Body of pancreas (tissue), 4 donors: ENCODE measurements at regions not wholly inside any gene's neighbourhood (a gene's known extent, or its start where the extent isn't known, plus 50 kb on each side); places are given as distances from the start of the nearest gene placed in this dataset.
"Not testable (repeated sequence)": the region's sequence is repeated elsewhere in the genome, so short reads cannot be mapped to it uniquely, and the experiment has no call there.

Experiments used
- ATAC-seq: fragments of 150-250 bp; one replicate; pipeline ENCODE4 v1.9.1; 2016
- DNase-seq, 4 donors: peaks; one replicate each; pipeline ENCODE4 v3.0.0-alpha.2; 2019
- H3K27ac ChIP-seq, 4 donors: fragments of 200-600 bp; sonication (generic); 1 replicate in 3 of 4; 2 replicates in 1 of 4; pipeline versions ENCODE4 v1.5.1 to v1.6.1; 2016 to 2019; ENCODE audit warnings: mild to moderate bottlenecking in 1 of 4, mixed read lengths in 1 of 4, moderate library complexity in 1 of 4
- H3K27me3 ChIP-seq, 2 donors: fragments of 200-600 bp; sonication (generic); one replicate each; pipeline ENCODE4 v1.6.0; 2016; ENCODE audit warnings: mild to moderate bottlenecking in 1 of 2
- H3K36me3 ChIP-seq, 2 donors: fragments of 200-600 bp; sonication (generic); replicated peaks in 1 of 2; 2 replicates each; pipeline ENCODE4 v1.5.1; 2016; ENCODE audit warnings: low read depth in 2 of 2; ENCODE audit not compliant: insufficient read depth in 1 of 2
- H3K4me1 ChIP-seq: fragments of 200-600 bp; sonication (generic); one replicate; pipeline ENCODE4 v1.6.0; 2016
- H3K4me3 ChIP-seq, 2 donors: fragments of 200-600 bp; sonication (generic); 1 replicate in 1 of 2; 2 replicates in 1 of 2; pipeline ENCODE4 v1.5.1; 2016 to 2019
- H3K9me3 ChIP-seq, 3 donors: fragments of 200-600 bp; sonication (generic); 1 replicate in 2 of 3; 2 replicates in 1 of 3; pipeline ENCODE4 v1.5.1; 2016
- CTCF ChIP-seq, 7 experiments: fragments of 450-650 bp in 4 of 7; fragments of 200-600 bp in 3 of 7; sonication (generic) in 3 of 7; IDR thresholded peaks; one replicate each; pipeline ENCODE4 v1.5.1; 2016 to 2019; ENCODE audit warnings: antibody characterized with exemption in 7 of 7
- POLR2A ChIP-seq, 3 donors: fragments of 450-650 bp; IDR thresholded peaks; one replicate each; pipeline ENCODE4 v1.6.1; 2016; ENCODE audit warnings: antibody characterized with exemption in 3 of 3, mild to moderate bottlenecking in 2 of 3
- WGBS, 2 donors: methylation state at CpG; one replicate each; pipeline ENCODE4 v1.1.5; 2017; 5-methylcytosine and 5-hydroxymethylcytosine counted together
- intact Hi-C: fragments of 100-400 bp; cut with DNase I; formaldehyde crosslinking; loops from one replicate; pipeline ENCODE4 v1.15.1; 2023

- no peak for DNase-seq
- no peak overlapping the region for H3K27ac ChIP-seq
- TF ChIP-seq POLR2A (IDR thresholded peaks at IDR 0.05) (no peak), CTCF (IDR thresholded peaks at IDR 0.05) (no peak)
- H3K36me3 ChIP-seq, result no peaks in the 10 kb centered on the region
- H3K4me3 ChIP-seq, result no peak overlapping the region
- H3K27me3 ChIP-seq, result no peaks in the 10 kb centered on the region
- no peaks in the 10 kb centered on the region for H3K9me3 ChIP-seq
- intact Hi-C loops, result no loop called here
- no peaks in the 10 kb centered on the region for H3K4me1 ChIP-seq
- ATAC-seq, result no peak
- 100% methylated on average over 1 of the region's 1 CpG for WGBS, 2 donors
These were observed 75.2 kb upstream of the CHCHD3 start for GRCh38 chr7:133157045-133157444.

- H3K9me3 ChIP-seq, result no peaks in the 10 kb centered on the region
- H3K27ac ChIP-seq, result no peak overlapping the region
- intact Hi-C loops, result no loop called here
- 78 to 88% methylated on average over 6 of the region's 6 CpGs for WGBS, 2 donors
- no peaks in the 10 kb centered on the region for H3K27me3 ChIP-seq
- no peaks in the 10 kb centered on the region for H3K36me3 ChIP-seq
- no peak for ATAC-seq
- H3K4me1 ChIP-seq, result no peaks in the 10 kb centered on the region
- TF ChIP-seq CTCF (IDR thresholded peaks at IDR 0.05), result no peak
- no peak for TF ChIP-seq POLR2A (IDR thresholded peaks at IDR 0.05)
- H3K4me3 ChIP-seq, result no peak overlapping the region
- DNase-seq, result no peak
These were observed 82.6 kb upstream of the CHCHD3 start for GRCh38 chr7:133164498-133164897.

GRCh38 chr7:133165001-133165400, 83.1 kb upstream of the CHCHD3 start:
- intact Hi-C loops, result no loop called here
- DNase-seq (no peak), ATAC-seq (no peak)
- TF ChIP-seq POLR2A (IDR thresholded peaks at IDR 0.05) (no peak), CTCF (IDR thresholded peaks at IDR 0.05) (no peak)
- Histone ChIP-seq H3K36me3 (no peaks in the 10 kb centered on the region), H3K27me3 (no peaks in the 10 kb centered on the region), H3K9me3 (no peaks in the 10 kb centered on the region), H3K4me3 (no peak overlapping the region), H3K4me1 (no peaks in the 10 kb centered on the region), H3K27ac (no peak overlapping the region)
- 82 to 91% methylated on average over 2 of the region's 2 CpGs for WGBS, 2 donors

GRCh38 chr7:133165529-133165928, 83.6 kb upstream of the CHCHD3 start:
- Histone ChIP-seq H3K4me3 (no peak overlapping the region), H3K9me3 (no peaks in the 10 kb centered on the region), H3K27me3 (no peaks in the 10 kb centered on the region), H3K27ac (no peak overlapping the region), H3K4me1 (no peaks in the 10 kb centered on the region), H3K36me3 (no peaks in the 10 kb centered on the region)
- TF ChIP-seq CTCF (IDR thresholded peaks at IDR 0.05) (no peak), POLR2A (IDR thresholded peaks at IDR 0.05) (no peak)
- ATAC-seq (no peak), DNase-seq (no peak)
- 71 to 78% methylated on average over 4 of the region's 4 CpGs for WGBS, 2 donors
- intact Hi-C loops, result no loop called here

GRCh38 chr7:133167300-133167699, 85.4 kb upstream of the CHCHD3 start:
- TF ChIP-seq CTCF (IDR thresholded peaks at IDR 0.05) (no peak), POLR2A (IDR thresholded peaks at IDR 0.05) (no peak)
- intact Hi-C loops, result no loop called here
- no peaks in the 10 kb centered on the region for H3K27me3 ChIP-seq
- DNase-seq, result no peak
- no peak for ATAC-seq
- no peak overlapping the region for H3K4me3 ChIP-seq
- H3K36me3 ChIP-seq, result no peaks in the 10 kb centered on the region
- H3K4me1 ChIP-seq, result no peaks in the 10 kb centered on the region
- 59 to 86% methylated on average over 5 of the region's 5 CpGs for WGBS, 2 donors
- H3K9me3 ChIP-seq, result no peaks in the 10 kb centered on the region
- no peak overlapping the region for H3K27ac ChIP-seq

- 83% methylated on average over 10 to 11 of the region's 11 CpGs for WGBS, 2 donors
- H3K4me3 ChIP-seq, H3K27me3 ChIP-seq, ATAC-seq, intact Hi-C loops, H3K36me3 ChIP-seq, H3K4me1 ChIP-seq, DNase-seq, H3K9me3 ChIP-seq, H3K27ac ChIP-seq: not testable (repeated sequence)
These were observed 83.6 kb upstream of the EXOC4 start for GRCh38 chr7:133169167-133169822.

GRCh38 chr7:133177476-133177875, 75.4 kb upstream of the EXOC4 start:
- DNase-seq, H3K9me3 ChIP-seq, ATAC-seq, H3K36me3 ChIP-seq, H3K27me3 ChIP-seq, H3K27ac ChIP-seq, intact Hi-C loops, H3K4me1 ChIP-seq, H3K4me3 ChIP-seq: not testable (repeated sequence)
- WGBS, 2 donors, result 60 to 91% methylated on average over 2 to 24 of the region's 24 CpGs
